Right renal pelvis (tissue), 4 donors: ENCODE measurements at regions not wholly inside any gene's neighbourhood (a gene's known extent, or its start where the extent isn't known, plus 50 kb on each side); places are given as distances from the start of the nearest gene placed in this dataset.
A peak's percentile ranks its signal among the peaks of the same experiment; 100 is the strongest.
"Not testable (repeated sequence)": the region's sequence is repeated elsewhere in the genome, so short reads cannot be mapped to it uniquely, and the experiment has no call there.

Experiments used
- DNase-seq, 4 donors: peaks; one replicate each; pipeline ENCODE4 v3.0.0-alpha.2; 2013; ENCODE audit warnings: low read depth in 4 of 4, low spot score in 3 of 4, missing footprints in 1 of 4

DNA sequence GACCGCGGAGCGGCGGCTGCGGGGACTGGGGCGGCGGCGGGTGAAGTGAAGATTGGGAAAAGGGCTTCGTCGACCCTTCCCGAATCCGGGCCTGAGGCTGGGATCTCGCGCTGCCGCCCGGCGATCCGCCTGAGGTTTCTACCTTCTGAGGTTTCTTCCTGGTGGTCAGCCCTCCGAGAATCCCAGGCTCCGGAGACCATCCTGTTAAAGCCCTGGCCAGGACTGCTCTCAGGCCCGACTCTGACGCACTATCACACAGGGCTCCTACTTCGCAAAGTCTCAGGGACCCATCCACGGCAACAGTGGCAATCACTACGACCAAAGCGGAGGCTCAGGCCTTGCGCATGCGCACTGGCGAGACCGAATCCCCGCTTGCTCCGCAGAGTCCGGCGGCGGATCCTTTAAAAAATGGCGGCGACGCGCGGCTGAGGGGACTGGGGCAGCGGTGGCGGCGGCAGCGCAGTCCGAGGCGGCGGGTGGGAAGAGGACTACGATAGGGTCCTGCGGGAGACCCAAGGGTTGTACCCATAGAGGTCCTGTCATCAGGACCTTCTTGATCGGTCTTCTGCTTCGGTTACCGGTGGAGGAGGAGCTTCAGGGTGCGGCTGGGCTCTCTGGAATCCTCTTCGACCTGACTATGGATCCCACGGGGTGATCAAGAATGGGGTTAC, 157.2 kb upstream of the ZNF337 start:
- DNase-seq: peak; percentile 63 to 80 (median 68)

DNA sequence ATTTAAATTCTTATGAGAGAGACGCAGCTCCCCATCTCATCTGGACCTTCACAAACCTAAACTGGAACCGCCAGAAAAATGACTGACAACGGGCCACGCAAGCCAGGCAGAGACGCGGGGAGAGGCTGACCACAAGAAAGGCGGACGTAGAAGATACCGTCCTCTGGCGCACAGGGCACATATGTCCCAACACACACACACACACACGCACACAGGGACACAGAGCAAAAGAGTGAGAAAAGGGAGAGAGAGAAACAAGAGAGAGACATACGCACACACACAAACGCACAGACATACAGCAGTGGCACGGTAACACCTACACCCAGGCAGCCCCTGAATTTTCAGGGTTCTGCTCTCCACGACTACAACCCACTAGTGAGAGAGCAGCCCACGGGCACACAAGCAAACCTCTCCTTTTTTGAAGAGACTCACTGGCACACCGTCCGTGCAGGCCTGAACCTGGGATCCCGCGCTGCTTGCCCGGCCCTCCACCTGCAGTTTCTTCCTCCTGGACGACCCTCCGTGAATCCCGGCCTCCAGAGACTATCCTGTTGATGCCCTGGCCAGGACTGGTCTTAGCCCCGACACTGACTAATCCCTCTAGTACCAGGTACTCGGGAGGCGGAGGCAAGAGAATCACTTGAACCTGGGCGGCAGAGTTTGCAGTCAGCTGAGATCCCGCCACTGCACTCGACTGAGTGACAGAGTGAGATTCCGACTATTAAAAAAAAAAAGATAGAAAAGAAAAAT, 156.5 kb upstream of the ZNF337 start:
- DNase-seq: not testable (repeated sequence)

DNA sequence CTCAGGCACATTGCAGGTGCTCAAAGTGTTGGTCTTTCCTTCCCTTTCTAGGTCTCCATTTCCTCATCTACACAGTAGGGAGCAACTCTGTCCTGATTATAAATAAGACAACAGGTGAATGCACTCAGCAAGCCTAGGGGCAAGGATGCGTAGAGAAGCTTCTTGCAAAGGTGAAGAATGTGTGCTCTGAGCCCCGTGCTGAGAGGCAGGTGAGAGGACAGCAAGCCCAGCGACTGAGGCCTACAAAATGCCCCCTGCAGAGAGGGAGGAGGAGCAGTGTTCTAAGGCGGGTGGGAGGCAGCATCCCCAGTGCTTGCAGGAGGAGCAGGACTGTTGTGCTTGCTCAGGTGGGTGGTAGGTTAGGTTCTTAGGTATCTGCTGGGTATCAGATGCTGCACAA, 153.5 kb upstream of the ZNF337 start:
- DNase-seq: not testable (repeated sequence)

DNA sequence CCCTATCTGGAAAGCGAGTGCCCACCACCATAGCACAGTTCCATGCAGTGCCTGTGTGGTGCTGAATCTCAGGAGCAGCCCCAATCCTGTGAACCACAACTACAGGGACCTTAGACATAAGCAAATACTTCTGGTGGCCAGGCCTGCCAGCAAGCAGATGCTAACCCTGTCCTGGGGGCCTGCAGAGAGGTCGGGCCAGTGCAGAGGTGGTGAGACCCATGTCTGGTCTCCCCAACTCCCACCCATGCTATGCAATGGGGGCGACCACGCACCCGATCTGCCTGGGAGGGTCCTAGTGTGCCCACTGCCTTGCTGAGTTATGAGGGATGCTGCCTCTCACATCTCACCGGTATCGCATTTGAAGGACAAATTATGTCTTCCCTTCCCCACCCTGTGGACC, 151.6 kb upstream of the ZNF337 start:
- no peak for DNase-seq

DNA sequence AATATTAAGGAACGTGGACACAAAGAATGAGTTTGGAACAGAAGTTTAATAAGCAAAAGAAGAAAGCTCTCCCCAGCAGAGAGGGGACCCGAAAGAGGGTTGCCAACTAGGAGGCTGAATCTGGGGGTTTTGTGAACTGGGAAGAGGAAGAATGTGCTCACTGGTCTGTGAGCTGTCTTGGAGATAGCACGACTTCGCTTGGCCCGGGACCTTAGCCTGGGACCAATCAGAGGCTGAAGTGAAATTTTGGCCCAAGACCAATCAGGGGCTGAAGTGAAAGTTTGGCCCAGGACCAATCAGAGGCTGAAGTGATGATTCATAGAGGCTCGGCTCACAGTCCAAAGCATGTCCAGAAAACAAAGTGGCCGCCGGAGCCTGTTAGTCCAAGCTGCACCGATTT, 148.0 kb upstream of the ZNF337 start:
- DNase-seq: not testable (repeated sequence)

DNA sequence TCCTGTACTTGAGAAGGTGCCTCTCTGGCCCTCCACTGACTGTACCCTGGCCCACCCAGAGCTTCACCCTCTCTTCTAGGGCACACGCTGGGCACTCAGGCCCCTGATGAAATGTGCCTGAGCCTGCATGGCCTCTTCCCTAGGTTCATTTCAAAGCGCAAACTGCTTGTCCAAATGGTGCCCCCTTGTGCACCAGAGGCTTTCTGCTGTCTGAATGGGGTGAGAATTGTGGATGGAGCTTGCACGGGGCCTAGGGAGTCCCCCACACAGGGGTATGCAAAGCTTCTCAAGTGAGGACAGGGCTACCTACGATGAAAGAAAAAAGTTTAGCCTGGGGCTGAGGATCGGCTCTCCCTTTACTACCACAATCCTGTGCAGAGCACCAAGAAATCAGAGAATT, 116.9 kb upstream of the ZNF337 start:
- not testable (repeated sequence) for DNase-seq

DNA sequence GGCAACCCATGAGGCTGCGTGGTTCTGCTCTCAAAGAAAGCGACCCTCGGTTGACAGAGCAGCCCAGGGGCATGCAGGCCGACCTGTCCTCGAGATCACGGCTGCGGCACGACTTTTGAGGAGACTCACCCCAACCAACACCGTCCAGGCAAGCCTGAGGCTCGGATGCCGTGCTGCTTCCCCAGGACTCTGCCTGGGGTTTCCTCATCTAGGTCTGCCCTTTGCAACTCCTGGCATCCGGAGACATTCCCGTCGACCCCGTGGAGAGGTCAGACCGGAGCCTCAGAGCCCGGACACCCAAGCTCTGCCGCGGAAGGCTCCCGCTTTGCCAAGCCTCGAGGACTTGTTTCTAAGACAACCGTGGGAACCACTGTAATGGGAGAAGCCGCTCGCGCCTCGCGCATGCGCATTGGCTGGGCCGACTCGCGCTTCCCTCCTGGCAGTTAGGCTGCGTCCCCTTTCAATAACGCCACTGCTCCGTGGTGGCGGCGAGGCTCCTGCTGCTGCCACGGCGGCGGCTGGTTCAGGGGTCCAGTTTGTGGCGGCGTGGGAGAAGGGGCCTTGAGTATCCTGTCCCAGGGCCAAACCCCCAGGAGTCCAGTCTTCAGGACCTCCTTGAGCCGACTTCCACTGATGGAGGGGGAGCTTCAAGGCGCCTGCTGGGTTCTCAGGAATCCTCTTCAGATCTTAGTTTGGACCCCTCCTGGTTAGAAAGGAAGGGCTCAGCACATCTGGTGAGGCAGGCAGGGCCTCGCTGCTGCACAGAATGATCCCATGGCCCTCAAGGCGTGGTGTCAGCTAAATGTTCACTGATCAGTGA, 101.7 kb upstream of the ZNF337 start:
- DNase-seq: not testable (repeated sequence)

DNA sequence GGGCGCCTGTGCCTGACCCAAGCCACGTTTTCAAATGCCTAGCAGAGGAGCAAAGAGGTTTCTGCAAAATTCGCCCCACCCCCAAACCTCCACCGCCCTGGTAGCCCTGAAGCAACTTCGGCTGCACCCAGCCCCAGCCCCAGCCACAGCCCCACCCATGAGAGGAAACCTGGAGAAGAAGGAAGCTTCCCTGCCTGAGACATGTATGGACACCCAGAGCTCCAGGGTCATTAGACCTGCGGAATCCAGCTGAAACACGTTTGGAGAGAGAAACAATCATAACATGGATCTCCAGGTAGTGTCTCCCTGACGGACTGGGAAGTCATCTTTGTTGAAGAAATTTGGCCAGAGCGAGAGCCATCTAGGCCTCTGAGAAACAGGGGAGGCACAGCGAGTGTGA, 100.4 kb upstream of the ZNF337 start:
- not testable (repeated sequence) for DNase-seq

DNA sequence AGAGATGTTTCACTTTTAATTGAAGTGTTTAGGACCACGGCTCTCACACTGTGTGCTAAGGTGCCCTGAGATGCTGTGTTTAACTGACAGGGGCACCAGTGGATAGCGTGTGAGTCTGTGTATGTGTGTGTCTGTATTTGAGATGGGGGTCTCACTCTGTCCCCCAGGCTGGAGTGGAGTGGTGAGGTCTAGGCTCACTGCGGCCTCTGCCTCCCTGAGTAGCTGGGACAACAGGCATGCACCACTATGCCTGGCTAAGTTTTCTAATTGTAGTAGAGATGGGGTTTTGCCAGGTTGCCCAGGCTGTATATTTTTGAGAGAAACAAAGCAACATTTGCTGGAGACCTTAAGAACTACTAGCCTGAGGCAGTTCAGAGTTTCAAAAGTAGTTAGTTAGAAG, 80.6 kb upstream of the ZNF337 start:
- not testable (repeated sequence) for DNase-seq

DNA sequence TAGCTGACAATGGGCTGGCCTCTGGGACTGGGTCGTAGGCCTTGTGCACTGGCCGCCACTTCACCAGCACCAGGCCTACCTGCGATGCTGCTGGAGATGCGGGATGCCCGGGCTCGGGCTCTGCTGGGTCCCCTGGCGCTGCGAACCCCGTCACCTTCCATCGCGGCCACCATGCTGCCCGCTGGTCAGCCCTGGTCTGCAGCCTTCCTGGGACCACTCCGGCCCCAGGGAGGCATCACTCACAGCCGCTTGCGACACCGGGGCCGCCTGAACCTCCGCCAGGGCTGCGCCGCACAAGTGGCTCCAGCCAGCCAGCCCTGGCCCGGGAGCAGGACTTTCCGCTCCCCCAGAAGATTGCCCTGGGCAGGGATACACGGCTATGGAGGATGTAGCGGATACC, 78.1 kb upstream of the ZNF337 start:
- DNase-seq: not testable (repeated sequence)

DNA sequence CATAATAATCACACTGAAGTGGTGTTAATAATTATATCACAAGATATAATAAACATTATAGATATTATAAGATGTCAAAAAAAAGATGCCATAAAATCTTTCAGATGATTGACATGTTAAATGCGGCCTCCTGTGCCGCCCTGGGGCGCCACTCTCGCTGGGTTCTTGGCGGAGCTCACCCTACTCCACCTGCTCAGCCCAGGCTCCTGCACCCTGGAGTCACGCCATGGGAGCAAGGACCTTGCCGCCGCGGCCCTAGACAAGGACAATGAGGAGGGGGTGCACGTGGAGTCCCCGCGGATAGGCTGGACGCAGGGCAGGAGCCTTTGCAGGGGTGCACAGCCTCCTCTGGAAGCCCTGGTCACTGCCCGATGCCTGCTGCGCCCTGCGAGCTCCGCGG, 77.5 kb upstream of the ZNF337 start:
- not testable (repeated sequence) for DNase-seq

DNA sequence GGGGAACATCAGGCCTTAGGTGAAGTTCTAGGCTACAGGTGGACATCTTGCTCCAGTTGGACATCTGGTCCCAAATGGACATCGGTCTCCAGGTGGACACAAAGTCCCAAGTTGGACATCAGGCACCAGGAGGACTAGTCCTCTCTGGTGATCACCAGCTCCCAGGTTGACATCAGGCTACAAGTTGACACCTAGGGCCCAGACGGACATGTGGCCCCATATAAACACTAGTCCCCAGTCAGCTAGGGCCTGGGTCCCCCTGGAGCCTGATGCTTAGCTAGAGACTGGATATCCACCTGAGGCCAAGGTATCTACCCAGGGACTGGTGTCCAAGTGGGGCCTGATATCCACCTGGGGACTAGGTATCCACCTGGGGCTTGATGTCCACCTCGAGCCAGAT, 75.8 kb upstream of the ZNF337 start:
- not testable (repeated sequence) for DNase-seq

DNA sequence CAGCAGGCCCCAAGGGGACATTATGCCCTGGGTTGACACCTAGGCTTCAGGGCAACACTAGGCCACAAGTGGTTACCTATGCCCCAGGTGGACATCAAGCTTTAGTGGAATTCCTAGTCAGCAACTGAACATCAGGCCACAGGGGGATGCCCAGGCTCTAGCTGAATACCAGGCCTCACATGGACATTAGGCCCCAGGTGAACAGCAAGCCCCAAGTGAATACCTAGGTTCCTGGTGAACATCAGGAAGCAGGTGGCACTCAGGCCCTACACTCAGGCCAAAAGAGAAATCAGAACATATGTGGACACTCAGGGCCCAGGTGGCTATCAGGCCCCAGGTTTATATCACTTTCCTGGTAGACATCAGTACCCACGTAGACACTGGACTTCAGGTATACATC, 75.2 kb upstream of the ZNF337 start:
- not testable (repeated sequence) for DNase-seq

DNA sequence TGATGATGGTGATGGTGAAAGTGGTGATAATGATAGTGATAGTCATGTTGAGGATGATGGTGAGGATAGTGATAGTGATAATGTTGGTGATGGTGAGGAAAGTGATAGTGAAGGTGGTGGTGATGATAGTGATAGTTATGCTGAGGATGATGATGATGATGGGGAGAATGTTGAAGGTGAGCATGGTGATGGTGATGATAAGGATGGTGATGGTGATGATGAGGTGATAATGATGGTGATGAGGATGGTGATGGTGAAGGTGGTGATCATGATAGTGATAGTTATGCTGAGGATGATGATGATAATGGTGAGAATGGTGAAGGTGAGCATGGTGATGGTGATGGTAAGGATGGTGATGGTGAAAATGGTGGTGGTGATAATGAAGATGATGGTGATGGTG, 64.9 kb upstream of the ZNF337 start:
- no peak for DNase-seq

DNA sequence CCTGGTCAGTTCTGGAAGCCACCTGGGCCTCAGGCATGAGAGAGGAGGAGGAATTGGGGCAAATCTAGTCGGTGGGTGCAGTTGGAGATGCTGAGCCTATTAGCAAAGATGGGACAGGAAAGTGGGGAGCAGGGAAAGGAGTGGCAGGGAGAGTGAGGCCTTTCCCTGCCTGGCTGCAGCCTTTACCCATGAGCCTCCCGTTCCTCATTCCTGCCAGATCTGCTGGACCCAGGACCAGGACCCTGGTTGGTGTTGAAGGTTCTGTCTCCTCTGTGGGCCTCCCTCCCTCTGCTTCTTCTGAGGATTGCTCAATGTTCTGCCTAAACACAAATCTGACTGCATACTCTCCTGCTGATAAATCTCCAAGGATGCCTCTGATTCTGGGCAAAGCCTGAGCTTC, 64.4 kb upstream of the ZNF337 start:
- not testable (repeated sequence) for DNase-seq

DNA sequence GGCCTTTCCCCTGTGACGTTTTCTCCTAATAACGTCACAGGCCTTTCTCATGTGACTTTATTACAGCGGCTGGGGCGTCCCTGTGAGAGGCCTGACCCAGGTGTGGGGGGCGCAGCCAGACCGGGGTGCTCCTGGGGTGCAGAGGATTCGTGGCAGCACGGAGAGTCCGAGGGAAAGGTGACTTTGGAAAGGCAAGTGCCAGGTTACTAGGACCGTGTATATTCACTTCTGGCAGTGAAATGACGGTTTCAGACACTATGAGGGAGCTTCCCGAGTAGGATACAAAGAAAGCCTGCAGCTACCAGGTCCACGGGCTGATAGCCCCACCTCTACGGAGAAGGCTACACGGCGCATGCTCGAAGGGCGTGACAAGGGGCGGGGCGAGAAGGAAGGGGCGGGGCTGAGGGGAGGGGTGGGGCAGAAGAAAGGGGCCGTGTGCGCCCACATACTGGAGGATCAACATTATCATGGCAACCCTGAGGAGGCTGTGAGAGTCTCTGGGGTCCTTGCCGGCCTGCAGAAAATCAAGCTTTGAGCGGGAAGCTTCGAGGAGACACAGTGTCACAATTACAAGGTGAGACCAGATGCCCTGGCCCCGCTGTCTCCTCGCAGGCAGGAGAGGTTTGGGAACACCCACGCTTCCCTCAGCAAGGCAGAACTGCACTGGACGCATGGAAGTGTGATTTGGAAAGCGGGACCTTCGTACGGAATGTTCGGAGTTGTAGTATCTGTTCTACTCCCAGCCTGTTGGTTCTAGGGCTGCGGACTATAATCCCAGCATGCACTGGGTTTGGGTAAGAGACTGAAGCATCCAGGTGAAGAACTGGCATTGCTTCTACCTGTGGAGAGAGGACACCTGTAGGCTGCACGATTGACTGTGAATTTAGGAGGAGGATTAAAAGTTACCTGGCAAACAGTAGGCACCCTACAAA, 54.4 kb upstream of the ZNF337 start:
- peak; percentile 31 to 43 (median 34) for DNase-seq

DNA sequence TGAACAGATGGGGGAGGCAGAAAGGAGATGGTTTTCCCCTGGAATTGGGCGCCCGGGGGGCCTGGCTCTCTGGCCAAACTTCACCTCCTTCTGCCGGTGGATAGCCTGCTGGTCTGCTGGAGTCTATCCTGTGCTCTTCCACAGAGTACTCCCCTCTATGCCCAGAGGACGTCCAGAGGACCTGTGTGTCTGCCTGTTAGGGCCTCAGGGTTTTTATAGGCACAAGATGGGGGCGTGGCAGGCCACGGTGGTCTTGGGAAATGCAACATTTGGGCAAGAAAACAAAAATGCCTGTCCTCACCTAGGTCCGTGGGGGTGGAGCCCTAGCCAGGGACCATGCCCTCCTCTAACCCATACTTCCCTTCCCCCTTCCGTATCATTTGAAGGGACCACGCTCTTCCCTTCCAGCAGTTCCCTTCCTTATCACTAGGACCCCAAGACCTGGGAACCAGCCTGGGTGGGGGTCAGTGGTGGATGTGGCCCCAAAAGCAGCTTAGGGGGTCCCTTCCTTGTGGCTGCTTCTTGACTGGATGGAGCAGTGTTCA, 53.6 kb upstream of the ZNF337 start:
- DNase-seq: no peak

DNA sequence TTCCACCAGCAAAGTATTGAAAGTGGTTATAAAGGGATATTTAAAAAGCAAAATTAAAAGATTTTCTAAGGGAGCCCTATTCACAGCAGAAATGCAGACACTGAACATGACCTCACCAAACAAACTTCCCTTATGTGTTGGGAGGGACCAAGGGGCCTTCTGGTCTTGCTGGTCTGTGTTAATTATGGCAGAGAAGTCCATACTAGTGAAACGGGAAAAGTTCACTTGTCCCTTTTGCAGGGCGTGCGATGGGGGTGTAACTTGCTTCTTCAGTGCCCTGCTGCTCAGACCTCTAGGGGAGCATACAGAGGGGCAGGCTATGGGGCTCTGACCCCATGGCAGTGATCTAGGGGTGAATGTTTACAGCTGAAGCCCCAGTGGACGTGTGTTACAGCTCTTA, 53.0 kb upstream of the ZNF337 start:
- no peak for DNase-seq
